PC-3 (cell line): ENCODE measurements at regions not wholly inside any gene's neighbourhood (a gene's known extent, or its start where the extent isn't known, plus 50 kb on each side); places are given as distances from the start of the nearest gene placed in this dataset.

Source experiments
- ATAC-seq: fragments of 200-7000 bp; cut with Tn5 transposase; 2 replicates; pipeline ENCODE4 v1.9.1; 2020; ENCODE audit warnings: mild to moderate bottlenecking, moderate library complexity
- BruUV-seq: library from RNA; stranded (reverse); fragments of 400-500 nt; replicated peaks from 2 replicates; lab custom pipeline; 2021; lab: Mats Ljungman, UMichigan
- CTCF ChIA-PET: fragments of 300-600 bp; sonication (Branson Sonifier 250); formaldehyde crosslinking; loops from one replicate; lab custom pipeline; 2022; ENCODE audit warnings: antibody characterized with exemption; lab: Charles Lee
- POLR2A ChIA-PET: fragments of 300-600 bp; sonication (Branson Sonifier 250); formaldehyde crosslinking; loops from one replicate; lab custom pipeline; 2022; ENCODE audit warnings: antibody characterized with exemption; ENCODE audit not compliant: unreplicated experiment; lab: Charles Lee
- DNase-seq: peaks from one replicate; pipeline ENCODE4 v3.0.0-alpha.2; 2015
- H2AFZ ChIP-seq: fragments of 300-600 bp; sonication (generic); 2 replicates; pipeline ENCODE4 v1.6.0; 2016; ENCODE audit warnings: antibody characterized with exemption, low read length
- H3F3A ChIP-seq: fragments of 300-600 bp; sonication (generic); one replicate; pipeline ENCODE4 v1.6.0; 2017; ENCODE audit warnings: antibody characterized with exemption, low read length, control low read depth, mild to moderate bottlenecking; ENCODE audit not compliant: unreplicated experiment
- H3K27ac ChIP-seq: fragments of 300-600 bp; sonication (generic); 2 replicates; pipeline ENCODE4 v1.5.1; 2016; ENCODE audit warnings: mild to moderate bottlenecking, low read length
- H3K27me3 ChIP-seq: fragments of 300-600 bp; sonication (generic); 2 replicates; pipeline ENCODE4 v1.6.1; 2016; ENCODE audit warnings: low read length, mixed read lengths
- H3K36me3 ChIP-seq: fragments of 300-600 bp; sonication (generic); 2 replicates; pipeline ENCODE4 v1.6.1; 2016; ENCODE audit warnings: low read depth, mixed run types, low read length, mixed read lengths
- H3K4me1 ChIP-seq: fragments of 300-600 bp; sonication (generic); 2 replicates; pipeline ENCODE4 v1.5.1; 2016; ENCODE audit warnings: low read length; ENCODE audit not compliant: insufficient read depth
- H3K4me2 ChIP-seq: fragments of 300-600 bp; sonication (generic); 2 replicates; pipeline ENCODE4 v1.6.0; 2016; ENCODE audit warnings: low read length
- H3K4me3 ChIP-seq: fragments of 300-600 bp; sonication (generic); 2 replicates; pipeline ENCODE4 v1.5.1; 2016; ENCODE audit warnings: mild to moderate bottlenecking, low read length, mixed read lengths
- H3K79me2 ChIP-seq: fragments of 300-600 bp; sonication (generic); 2 replicates; pipeline ENCODE4 v1.6.1; 2017; ENCODE audit warnings: low read length, mixed read lengths
- H3K9ac ChIP-seq: fragments of 300-600 bp; sonication (generic); 2 replicates; pipeline ENCODE4 v1.6.0; 2016; ENCODE audit warnings: mild to moderate bottlenecking, low read length
- H3K9me2 ChIP-seq: fragments of 300-600 bp; sonication (generic); replicated peaks from 2 replicates; pipeline ENCODE4 v1.6.1; 2016; ENCODE audit warnings: mixed run types, low read length, mixed read lengths
- H3K9me3 ChIP-seq: fragments of 300-600 bp; sonication (generic); 2 replicates; pipeline ENCODE4 v1.6.1; 2016; ENCODE audit warnings: low read length, mixed read lengths
- H4K20me1 ChIP-seq: fragments of 300-600 bp; sonication (generic); 2 replicates; pipeline ENCODE4 v1.6.1; 2016; ENCODE audit warnings: low read length, mixed read lengths
- CTCF ChIP-seq: fragments of 300-600 bp; sonication (generic); conservative IDR thresholded peaks from 2 replicates; pipeline ENCODE4 v1.5.1; 2017; ENCODE audit warnings: antibody characterized with exemption, low read depth, mild to moderate bottlenecking, low read length
- EZH2 ChIP-seq: fragments of 300-600 bp; sonication (generic); IDR thresholded peaks from one replicate; pipeline ENCODE4 v1.6.1; 2017; ENCODE audit warnings: antibody characterized with exemption, mild to moderate bottlenecking, low read length; ENCODE audit not compliant: unreplicated experiment
- EZH2phosphoT487 ChIP-seq: fragments of 300-600 bp; sonication (generic); IDR thresholded peaks from 2 replicates; pipeline ENCODE4 v1.6.1; 2018; ENCODE audit warnings: mild to moderate bottlenecking, antibody characterized with exemption, low read length, borderline replicate concordance
- intact Hi-C: fragments of 100-400 bp; cut with micrococcal nuclease; formaldehyde crosslinking; loops from 2 replicates; pipeline ENCODE4 v1.9.0; 2023

- H3K79me2 ChIP-seq: no peaks in the 10 kb centered on the region
- H3K9ac ChIP-seq: no peak overlapping the region
- H3K4me2 ChIP-seq: no peak overlapping the region
- no peaks in the 10 kb centered on the region for H3K4me1 ChIP-seq
- no peaks in the 10 kb centered on the region for H3F3A ChIP-seq
- no peak overlapping the region for H3K4me3 ChIP-seq
- H3K36me3 ChIP-seq: no peaks in the 10 kb centered on the region
- no peak for TF ChIP-seq EZH2phosphoT487
- no peak for TF ChIP-seq CTCF
- TF ChIP-seq EZH2: no peak
- H2AFZ ChIP-seq: no peak overlapping the region
- DNase-seq: no peak
- no TSS peak for BruUV-seq
- intact Hi-C loops: no loop called here
- no peaks in the 10 kb centered on the region for H4K20me1 ChIP-seq
- ATAC-seq: no peak
- ChIA-PET CTCF (no interaction called here), POLR2A (no interaction called here)
- H3K27me3 ChIP-seq: no peaks in the 10 kb centered on the region
- H3K9me3 ChIP-seq: no peaks in the 10 kb centered on the region
- H3K9me2 ChIP-seq: no peaks in the 10 kb centered on the region
- no peak overlapping the region for H3K27ac ChIP-seq
These were observed 215.0 kb upstream of the NOX3 start for GRCh38 chr6:155670655-155671054.

GRCh38 chr6:155660251-155660977 lies 204.8 kb upstream of the NOX3 start:
- no peaks in the 10 kb centered on the region for H3K9me2 ChIP-seq
- no peaks in the 10 kb centered on the region for H3F3A ChIP-seq
- ChIA-PET POLR2A (no interaction called here), CTCF (no interaction called here)
- intact Hi-C loops: no loop called here
- H3K9me3 ChIP-seq: no peaks in the 10 kb centered on the region
- no peaks in the 10 kb centered on the region for H3K27me3 ChIP-seq
- H3K36me3 ChIP-seq: no peaks in the 10 kb centered on the region
- H4K20me1 ChIP-seq: no peaks in the 10 kb centered on the region
- no peak overlapping the region for H3K9ac ChIP-seq
- BruUV-seq: no TSS peak
- no peak overlapping the region for H3K4me3 ChIP-seq
- no peak for DNase-seq
- TF ChIP-seq EZH2: no peak
- TF ChIP-seq CTCF: no peak
- no peak for TF ChIP-seq EZH2phosphoT487
- ATAC-seq: no peak
- no peak overlapping the region for H3K27ac ChIP-seq
- no peaks in the 10 kb centered on the region for H3K4me1 ChIP-seq
- H3K79me2 ChIP-seq: no peaks in the 10 kb centered on the region
- H3K4me2 ChIP-seq: no peak overlapping the region
- no peak overlapping the region for H2AFZ ChIP-seq

GRCh38 chr6:155656024-155656423 lies 200.4 kb upstream of the NOX3 start:
- TF ChIP-seq EZH2 (no peak), EZH2phosphoT487 (no peak), CTCF (no peak)
- Histone ChIP-seq H3K9ac (no peak overlapping the region), H3K79me2 (no peaks in the 10 kb centered on the region), H2AFZ (no peak overlapping the region), H4K20me1 (no peaks in the 10 kb centered on the region), H3F3A (no peaks in the 10 kb centered on the region), H3K4me3 (no peak overlapping the region), H3K9me2 (no peaks in the 10 kb centered on the region), H3K4me2 (no peak overlapping the region), H3K9me3 (no peaks in the 10 kb centered on the region), H3K36me3 (no peaks in the 10 kb centered on the region), H3K27me3 (no peaks in the 10 kb centered on the region), H3K4me1 (no peaks in the 10 kb centered on the region), H3K27ac (no peak overlapping the region)
- POLR2A ChIA-PET: no interaction called here
- intact Hi-C loops: no loop called here
- CTCF ChIA-PET: no interaction called here
- ATAC-seq (no peak), DNase-seq (no peak)
- BruUV-seq: no TSS peak
